NCI-H524 (cell line): ENCODE measurements at regions not wholly inside any gene's neighbourhood (a gene's known extent, or its start where the extent isn't known, plus 50 kb on each side); places are given as distances from the start of the nearest gene placed in this dataset.
"Not testable (repeated sequence)": the region's sequence is repeated elsewhere in the genome, so short reads cannot be mapped to it uniquely, and the experiment has no call there.

Source experiments
- DNase-seq, 2 experiments: peaks; one replicate each; lab custom pipeline; 2025; lab: John Stamatoyannopoulos, UW

GRCh38 chr9:78674874-78675273, 377.9 kb downstream of the PSAT1 start:
- no peak for DNase-seq

- no peak for DNase-seq
These were observed 379.1 kb downstream of the PSAT1 start for GRCh38 chr9:78676009-78676408.

GRCh38 chr9:78676623-78677022, 379.7 kb downstream of the PSAT1 start:
- no peak for DNase-seq

- no peak for DNase-seq
These were observed 380.4 kb downstream of the PSAT1 start for GRCh38 chr9:78677326-78677725.

GRCh38 chr9:78678877-78679276, 382.0 kb downstream of the PSAT1 start:
- no peak for DNase-seq

GRCh38 chr9:78680196-78680595, 383.3 kb downstream of the PSAT1 start:
- no peak for DNase-seq

GRCh38 chr9:78682216-78682615, 385.3 kb downstream of the PSAT1 start:
- no peak for DNase-seq

GRCh38 chr9:78685471-78685870, 388.5 kb downstream of the PSAT1 start:
- no peak for DNase-seq

- no peak for DNase-seq
These were observed 391.9 kb downstream of the PSAT1 start for GRCh38 chr9:78688796-78689195.

GRCh38 chr9:78691542-78691941, 394.6 kb downstream of the PSAT1 start:
- DNase-seq, result no peak

- no peak for DNase-seq
These were observed 395.9 kb downstream of the PSAT1 start for GRCh38 chr9:78692871-78693270.

GRCh38 chr9:78694974-78695373, 398.0 kb downstream of the PSAT1 start:
- no peak for DNase-seq

GRCh38 chr9:78695519-78695918, 398.6 kb downstream of the PSAT1 start:
- no peak for DNase-seq

GRCh38 chr9:78697618-78698017, 400.7 kb downstream of the PSAT1 start:
- no peak for DNase-seq

- DNase-seq, result no peak
These were observed 401.4 kb downstream of the PSAT1 start for GRCh38 chr9:78698371-78698770.

- DNase-seq, result not testable (repeated sequence)
These were observed 402.3 kb downstream of the PSAT1 start for GRCh38 chr9:78699217-78699616.

- not testable (repeated sequence) for DNase-seq
These were observed 407.2 kb downstream of the PSAT1 start for GRCh38 chr9:78704153-78704552.

GRCh38 chr9:78707080-78707479, 410.2 kb downstream of the PSAT1 start:
- DNase-seq, result no peak

- DNase-seq, result no peak
These were observed 410.6 kb downstream of the PSAT1 start for GRCh38 chr9:78707481-78707991.

- no peak for DNase-seq
These were observed 416.1 kb downstream of the PSAT1 start for GRCh38 chr9:78712903-78713613.

GRCh38 chr9:78713614-78714405, 416.9 kb downstream of the PSAT1 start:
- DNase-seq, result no peak

GRCh38 chr9:78714576-78714975, 417.7 kb downstream of the PSAT1 start:
- no peak for DNase-seq

- DNase-seq, result not testable (repeated sequence)
These were observed 422.1 kb downstream of the PSAT1 start for GRCh38 chr9:78719029-78719428.
